GM19372 (cell line): ENCODE measurements at regions not wholly inside any gene's neighbourhood (a gene's known extent, or its start where the extent isn't known, plus 50 kb on each side); places are given as distances from the start of the nearest gene placed in this dataset.

Source experiments
- ATAC-seq: cut with Tn5 transposase; IDR thresholded peaks from one replicate; pipeline ENCODE4 v1.9.1; 2021; ENCODE audit warnings: mild to moderate bottlenecking, low read depth, moderate library complexity; ENCODE audit not compliant: unreplicated experiment

GRCh38 chr13:34502011-34502410 is 440.1 kb upstream of the NBEA start:
- ATAC-seq = no peak

GRCh38 chr13:34502621-34503020 is 439.4 kb upstream of the NBEA start:
- no peak for ATAC-seq

GRCh38 chr13:34506796-34507195 is 435.3 kb upstream of the NBEA start:
- no peak for ATAC-seq

GRCh38 chr13:34507630-34508029 is 434.4 kb upstream of the NBEA start:
- no peak for ATAC-seq

- no peak for ATAC-seq
These were observed 429.3 kb upstream of the NBEA start for GRCh38 chr13:34512817-34513216.

DNA sequence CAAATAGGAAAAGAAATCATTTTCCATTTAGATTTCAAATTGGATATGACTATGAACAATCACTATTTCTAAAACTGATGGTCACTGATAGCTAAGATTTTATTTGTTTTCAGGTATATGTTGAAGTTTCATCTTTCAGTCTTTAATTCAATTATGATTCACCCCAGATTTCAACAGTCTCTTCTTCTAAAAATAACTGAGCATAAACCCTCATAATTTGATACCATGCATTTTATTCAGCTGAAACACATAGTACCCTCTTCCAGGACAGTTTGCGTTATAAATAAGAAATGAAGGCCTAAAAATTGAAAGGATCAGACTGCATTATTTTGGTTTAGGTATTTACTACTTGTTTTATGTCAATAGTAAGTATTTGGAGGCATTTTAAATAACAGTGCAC is 428.5 kb upstream of the NBEA start:
- no peak for ATAC-seq

- ATAC-seq = no peak
These were observed 426.9 kb upstream of the NBEA start for GRCh38 chr13:34515201-34515600.

DNA sequence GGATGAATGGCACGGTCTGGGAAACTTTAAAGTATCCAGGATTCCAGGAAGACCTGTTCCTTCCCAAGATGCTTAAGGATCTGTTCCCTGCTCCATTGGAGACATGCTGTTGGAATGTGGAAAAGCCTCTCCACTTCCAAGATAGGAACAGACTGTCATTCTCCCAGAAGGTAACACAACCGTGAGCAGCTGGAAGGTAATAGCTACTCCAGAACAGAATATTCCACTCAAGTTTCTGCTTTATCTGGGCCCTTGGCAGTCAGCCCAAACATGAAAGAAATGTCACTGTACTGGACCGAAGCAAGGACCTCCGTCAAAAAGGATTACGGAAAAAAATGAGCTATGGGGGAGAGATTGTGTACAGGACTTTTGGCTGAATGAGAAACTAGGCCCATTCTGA is 420.9 kb upstream of the NBEA start:
- no peak for ATAC-seq

GRCh38 chr13:34522808-34523207 is 419.3 kb upstream of the NBEA start:
- no peak for ATAC-seq

GRCh38 chr13:34523406-34523805 is 418.7 kb upstream of the NBEA start:
- ATAC-seq = no peak

GRCh38 chr13:34533941-34534340 is 408.1 kb upstream of the NBEA start:
- ATAC-seq = no peak

DNA sequence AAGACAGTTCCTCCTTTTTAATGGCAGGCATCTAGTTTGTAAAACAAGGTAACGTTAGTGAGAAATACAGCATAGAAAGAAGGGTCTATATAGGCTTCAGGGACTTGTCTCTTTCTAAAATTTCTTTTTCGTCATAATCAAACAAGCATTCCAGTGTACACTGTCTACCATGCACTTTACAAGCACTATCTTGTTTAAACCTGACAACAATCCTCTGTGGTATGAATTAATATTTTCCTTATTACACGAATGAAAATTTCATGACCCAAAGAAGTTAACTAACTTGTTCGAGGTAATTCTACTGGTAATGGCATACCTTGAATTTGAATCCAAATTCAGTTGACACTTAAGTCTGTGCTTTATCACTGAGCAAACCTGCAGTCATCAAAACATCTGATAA is 399.7 kb upstream of the NBEA start:
- ATAC-seq = no peak

DNA sequence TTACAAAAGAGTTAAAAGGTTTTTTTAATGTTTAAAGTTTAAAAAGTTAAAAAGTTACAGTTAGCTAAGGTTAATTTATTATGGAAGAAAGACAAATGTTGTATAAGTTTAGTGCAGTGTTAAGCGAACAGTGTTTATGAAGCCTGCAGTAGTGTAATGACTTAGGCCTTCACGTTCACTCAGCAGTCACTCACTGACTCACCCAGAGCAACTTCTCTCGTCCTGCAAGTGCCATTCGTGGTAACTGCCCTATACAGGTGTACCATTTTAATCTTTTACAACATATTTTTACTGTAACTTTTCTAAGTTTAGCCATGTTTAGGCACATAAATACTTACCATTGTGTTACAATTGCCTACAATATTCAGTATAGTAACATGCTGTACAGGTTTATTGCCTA is 398.2 kb upstream of the NBEA start:
- ATAC-seq = no peak

DNA sequence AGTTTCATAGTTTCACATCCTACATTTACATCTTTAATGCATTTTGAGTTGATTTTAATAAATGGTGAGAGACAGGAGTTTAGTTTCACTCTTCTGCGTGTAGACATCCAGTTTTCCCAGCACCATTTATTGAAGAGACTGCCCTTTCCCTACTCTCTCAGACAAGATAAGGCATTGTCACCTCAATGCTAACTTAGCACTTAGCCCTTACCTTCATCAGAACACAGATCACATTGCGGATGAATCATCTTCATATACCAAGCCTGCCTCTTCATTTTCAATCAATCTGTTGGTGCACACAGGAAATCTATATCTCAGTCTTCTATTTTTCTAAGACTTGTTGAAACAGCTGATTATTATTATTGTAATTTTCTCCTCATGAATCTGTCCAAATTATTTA is 396.6 kb upstream of the NBEA start:
- no peak for ATAC-seq

- no peak for ATAC-seq
These were observed 395.5 kb upstream of the NBEA start for GRCh38 chr13:34546344-34547250.

DNA sequence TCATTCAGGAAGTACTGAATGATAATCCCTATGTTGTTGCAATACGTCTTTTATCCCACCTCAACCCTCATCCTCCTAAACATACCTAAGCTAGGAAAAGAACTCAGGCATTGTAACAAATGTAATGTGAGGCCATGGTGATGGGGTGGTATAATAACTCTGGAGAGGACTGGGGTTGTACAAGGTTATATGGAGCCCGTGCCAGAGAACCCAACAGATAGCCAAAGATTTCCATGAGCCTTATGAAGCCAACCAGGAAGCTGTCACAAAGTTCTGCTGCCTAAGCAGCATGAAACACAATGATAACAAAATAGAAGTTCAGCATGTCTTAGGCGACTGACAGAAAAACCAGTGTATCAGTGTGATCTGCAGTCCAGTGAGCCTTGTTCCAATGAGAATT is 394.1 kb upstream of the NBEA start:
- ATAC-seq = no peak

DNA sequence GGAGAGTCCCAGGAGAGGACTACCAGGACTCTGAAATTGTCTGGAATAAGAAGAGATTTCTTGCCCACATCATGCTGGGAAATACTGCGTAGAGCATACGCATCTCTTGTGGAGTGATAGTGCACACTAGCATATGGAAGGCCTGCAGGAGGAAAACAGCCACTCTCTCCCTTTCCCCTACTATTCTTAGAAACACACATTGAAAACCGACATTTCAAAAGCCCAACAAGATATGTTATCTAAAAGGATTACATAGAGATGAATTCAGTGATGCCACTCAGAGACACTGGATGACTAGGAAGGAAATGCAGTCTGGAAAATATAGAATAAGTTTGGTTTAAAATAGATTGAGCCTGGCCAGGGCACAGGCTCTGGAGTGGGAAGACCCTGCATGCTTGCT is 388.7 kb upstream of the NBEA start:
- no peak for ATAC-seq

- no peak for ATAC-seq
These were observed 386.1 kb upstream of the NBEA start for GRCh38 chr13:34555988-34556387.

GRCh38 chr13:34561033-34561432 is 381.0 kb upstream of the NBEA start:
- no peak for ATAC-seq

- no peak for ATAC-seq
These were observed 374.5 kb upstream of the NBEA start for GRCh38 chr13:34567597-34567996.

GRCh38 chr13:34570698-34571353 is 371.2 kb upstream of the NBEA start:
- no peak for ATAC-seq

- no peak for ATAC-seq
These were observed 370.4 kb upstream of the NBEA start for GRCh38 chr13:34571716-34572115.
